BJ (cell line): ENCODE measurements at regions not wholly inside any gene's neighbourhood (a gene's known extent, or its start where the extent isn't known, plus 50 kb on each side); places are given as distances from the start of the nearest gene placed in this dataset.
A peak's percentile ranks its signal among the peaks of the same experiment; 100 is the strongest.
"Not testable (repeated sequence)": the region's sequence is repeated elsewhere in the genome, so short reads cannot be mapped to it uniquely, and the experiment has no call there.

ENCODE experiments used
- CTCF ChIA-PET: fragments of 350-600 bp; formaldehyde crosslinking; extraction: SDS; loops from one replicate; lab custom pipeline; 2021; ENCODE audit warnings: antibody characterized with exemption, inconsistent platforms; lab: Yijun Ruan, JAX
- POLR2A ChIA-PET: fragments of 300-600 bp; sonication (Branson Sonifier 250); formaldehyde crosslinking; extraction: SDS; loops from one replicate; lab custom pipeline; 2021; ENCODE audit warnings: antibody characterized with exemption; lab: Charles Lee
- DNase-seq: peaks from one replicate; pipeline ENCODE4 v3.0.0-alpha.2; 2011; ENCODE audit warnings: low read depth
- H3K27me3 ChIP-seq: 2 replicates; pipeline ENCODE4 v1.6.0; 2011; ENCODE audit warnings: low read length; ENCODE audit not compliant: control insufficient read depth, insufficient read depth
- H3K36me3 ChIP-seq: 2 replicates; pipeline ENCODE4 v1.5.1; 2011; ENCODE audit warnings: low read length; ENCODE audit not compliant: control insufficient read depth, insufficient read depth
- H3K4me3 ChIP-seq: 2 replicates; pipeline ENCODE4 v1.5.1; 2011; ENCODE audit warnings: low read depth, mild to moderate bottlenecking, control low read depth, low read length
- TF ChIP-seq, protein P1 (sequence below): IDR thresholded peaks from 2 replicates; pipeline ENCODE4 v1.5.1; 2011; ENCODE audit warnings: low read depth, mild to moderate bottlenecking, control low read depth, inconsistent platforms, low read length, moderate library complexity; ENCODE audit not compliant: insufficient read depth

GRCh38 chr3:194264631-194265504 lies 86.3 kb downstream of the CPN2 start:
- POLR2A ChIA-PET, result not testable (repeated sequence)

GRCh38 chr3:194265505-194265892 lies 85.6 kb downstream of the CPN2 start:
- TF ChIP-seq, protein P1, sequence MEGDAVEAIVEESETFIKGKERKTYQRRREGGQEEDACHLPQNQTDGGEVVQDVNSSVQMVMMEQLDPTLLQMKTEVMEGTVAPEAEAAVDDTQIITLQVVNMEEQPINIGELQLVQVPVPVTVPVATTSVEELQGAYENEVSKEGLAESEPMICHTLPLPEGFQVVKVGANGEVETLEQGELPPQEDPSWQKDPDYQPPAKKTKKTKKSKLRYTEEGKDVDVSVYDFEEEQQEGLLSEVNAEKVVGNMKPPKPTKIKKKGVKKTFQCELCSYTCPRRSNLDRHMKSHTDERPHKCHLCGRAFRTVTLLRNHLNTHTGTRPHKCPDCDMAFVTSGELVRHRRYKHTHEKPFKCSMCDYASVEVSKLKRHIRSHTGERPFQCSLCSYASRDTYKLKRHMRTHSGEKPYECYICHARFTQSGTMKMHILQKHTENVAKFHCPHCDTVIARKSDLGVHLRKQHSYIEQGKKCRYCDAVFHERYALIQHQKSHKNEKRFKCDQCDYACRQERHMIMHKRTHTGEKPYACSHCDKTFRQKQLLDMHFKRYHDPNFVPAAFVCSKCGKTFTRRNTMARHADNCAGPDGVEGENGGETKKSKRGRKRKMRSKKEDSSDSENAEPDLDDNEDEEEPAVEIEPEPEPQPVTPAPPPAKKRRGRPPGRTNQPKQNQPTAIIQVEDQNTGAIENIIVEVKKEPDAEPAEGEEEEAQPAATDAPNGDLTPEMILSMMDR, result 0 out of 2 replicates have a peak, but pooled peaks have one; percentile 0
- Histone ChIP-seq H3K4me3 (no peak overlapping the region; the same call in 1 of the 2 replicates), H3K27me3 (peaks cover 6% of the 10 kb centered on the region), H3K36me3 (no peaks in the 10 kb centered on the region)
- DNase-seq, result peak; percentile 56
- ChIA-PET CTCF (interaction anchor here (0.6 to 1.4 kb wide), 3 partner anchors 28 to 51 kb away, joined by 3 to 6 read pairs (median 3); no protein-coding TSS in a partner anchor), POLR2A (no interaction called here)

More at GRCh38 chr3:194264631-194265504, 86.3 kb downstream of the CPN2 start:
- H3K36me3 ChIP-seq, H3K27me3 ChIP-seq, H3K4me3 ChIP-seq, DNase-seq: not testable (repeated sequence)
- CTCF ChIA-PET, result interaction anchor here (1.1 to 2.6 kb wide), 3 partner anchors 27 to 51 kb away, joined by 3 to 8 read pairs (median 6); no protein-coding TSS in a partner anchor
- TF ChIP-seq, protein P1, result 0 out of 2 replicates have a peak, but pooled peaks have one; percentile 6

DNA sequence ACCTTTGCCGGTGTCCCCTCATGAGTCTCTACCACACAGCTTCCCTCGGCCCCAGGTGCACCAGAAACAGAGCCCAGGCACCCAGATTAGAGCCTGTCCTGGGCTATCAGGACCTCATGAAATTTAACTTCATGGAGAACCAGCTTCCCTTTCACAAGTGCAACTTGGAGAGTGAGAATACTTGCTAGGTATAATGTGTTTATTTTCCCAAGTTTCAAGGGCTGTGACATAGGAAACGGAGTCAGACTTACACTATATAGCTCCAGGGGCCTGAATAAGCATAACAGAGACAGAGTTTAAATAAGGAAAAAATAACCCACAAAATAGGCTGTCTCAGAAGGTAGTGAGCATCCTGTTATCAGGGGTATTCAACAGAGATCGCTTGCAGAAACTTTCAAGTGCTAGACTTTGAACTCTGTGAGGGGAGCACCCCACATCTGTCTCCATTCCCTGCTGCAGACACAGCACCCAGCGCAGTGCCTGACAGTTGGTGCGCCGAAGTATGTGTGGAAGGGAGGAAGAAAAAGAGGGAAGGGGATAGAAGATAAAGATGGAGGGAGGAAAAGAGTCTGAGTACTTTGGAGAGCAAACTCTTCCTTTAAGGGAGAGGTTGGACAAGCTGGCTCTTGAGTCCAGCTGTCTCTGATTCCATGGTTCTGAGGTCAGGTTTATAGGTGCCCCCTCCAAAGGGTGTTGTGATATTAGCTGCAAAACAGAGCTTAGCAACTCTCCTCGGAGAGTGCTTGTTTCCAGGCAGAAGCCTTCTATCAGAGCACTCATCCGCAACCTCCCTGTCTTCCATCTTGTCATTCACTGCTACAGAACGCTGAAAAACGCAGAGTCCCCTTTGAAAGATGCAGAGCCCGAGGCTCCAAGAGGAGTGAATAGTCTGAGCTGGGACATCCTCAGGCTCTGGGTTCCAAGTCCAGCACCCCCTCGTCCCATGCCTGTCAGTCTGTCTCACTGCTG lies 84.8 kb downstream of the CPN2 start:
- TF ChIP-seq, protein P1, result no peak
- Histone ChIP-seq H3K27me3 (peaks cover 6% of the 10 kb centered on the region), H3K36me3 (no peaks in the 10 kb centered on the region), H3K4me3 (no peak overlapping the region)
- CTCF ChIA-PET, result interaction anchor here (0.6 to 1.4 kb wide), 3 partner anchors 28 to 50 kb away, joined by 3 to 6 read pairs (median 3); no protein-coding TSS in a partner anchor
- DNase-seq, result no peak
- POLR2A ChIA-PET, result no interaction called here

GRCh38 chr3:194267744-194268653 lies 83.1 kb downstream of the CPN2 start:
- H3K4me3 ChIP-seq, result no peak overlapping the region
- DNase-seq, result no peak
- CTCF ChIA-PET, result no interaction called here
- TF ChIP-seq, protein P1, result no peak
- H3K36me3 ChIP-seq, result no peaks in the 10 kb centered on the region
- peaks cover 4% of the 10 kb centered on the region for H3K27me3 ChIP-seq
- POLR2A ChIA-PET, result interaction anchor here (0.5 kb wide), 1 partner anchor 51 kb away, joined by 3 read pairs; no protein-coding TSS in a partner anchor
